Spleen (tissue), 11 donors: ENCODE measurements at regions not wholly inside any gene's neighbourhood (a gene's known extent, or its start where the extent isn't known, plus 50 kb on each side); places are given as distances from the start of the nearest gene placed in this dataset.

Source experiments
- DNase-seq: peaks from one replicate; pipeline ENCODE4 v3.0.0-alpha.2; 2020
- H3K27ac ChIP-seq, 8 donors: fragments of 200-600 bp; sonication (generic) in 7 of 8; 1 replicate in 4 of 8; 2 replicates in 4 of 8; pipeline versions ENCODE4 v1.5.0 to v1.8.0; 2016 to 2021; ENCODE audit warnings: inconsistent platforms in 4 of 8, mild to moderate bottlenecking in 4 of 8, moderate library complexity in 1 of 8
- H3K27me3 ChIP-seq, 7 donors: fragments of 200-600 bp; sonication (generic) in 6 of 7; replicated peaks in 1 of 7; 1 replicate in 4 of 7; 2 replicates in 3 of 7; pipeline versions ENCODE4 v1.5.0 to v1.8.0; 2016 to 2021; ENCODE audit warnings: inconsistent platforms in 3 of 7, mild to moderate bottlenecking in 1 of 7
- H3K36me3 ChIP-seq, 6 donors: fragments of 200-600 bp; sonication (generic) in 5 of 6; 1 replicate in 4 of 6; 2 replicates in 2 of 6; pipeline versions ENCODE4 v1.5.0 to v1.8.0; 2016 to 2021; ENCODE audit warnings: inconsistent platforms in 2 of 6
- H3K4me1 ChIP-seq, 6 donors: fragments of 200-600 bp; sonication (generic) in 5 of 6; 1 replicate in 3 of 6; 2 replicates in 3 of 6; pipeline versions ENCODE4 v1.5.0 to v1.8.0; 2016 to 2021; ENCODE audit warnings: inconsistent platforms in 3 of 6
- H3K4me3 ChIP-seq, 8 donors: fragments of 200-600 bp; sonication (generic) in 7 of 8; 1 replicate in 4 of 8; 2 replicates in 4 of 8; pipeline versions ENCODE4 v1.5.0 to v1.8.0; 2016 to 2021; ENCODE audit warnings: inconsistent platforms in 4 of 8, mild to moderate bottlenecking in 4 of 8, moderate library complexity in 2 of 8
- H3K9me3 ChIP-seq, 8 donors: fragments of 200-600 bp; sonication (generic) in 7 of 8; 1 replicate in 4 of 8; 2 replicates in 4 of 8; pipeline versions ENCODE4 v1.5.0 to v1.8.0; 2016 to 2021; ENCODE audit warnings: inconsistent platforms in 4 of 8
- POLR2A ChIP-seq, 3 donors: fragments of 450-650 bp; IDR thresholded peaks; one replicate each; pipeline ENCODE4 v1.5.1; 2017; ENCODE audit warnings: antibody characterized with exemption in 3 of 3, mild to moderate bottlenecking in 1 of 3
- POLR2AphosphoS5 ChIP-seq, 3 donors: sonication (generic); formaldehyde crosslinking; IDR thresholded peaks; one replicate each; pipeline ENCODE4 v1.5.1; 2017; ENCODE audit warnings: antibody characterized with exemption in 3 of 3
- WGBS, 5 donors: extraction: QIAGEN DNeasy Blood & Tissue Kit in 3 of 5; methylation state at CpG; one replicate each; pipeline versions ENCODE4 v1.1.5 to v1.1.7; 2013 to 2018; 5-methylcytosine and 5-hydroxymethylcytosine counted together
- intact Hi-C: fragments of 100-400 bp; cut with DNase I; formaldehyde crosslinking; loops from one replicate; pipeline ENCODE4 v1.15.0; 2023; ENCODE audit warnings: low total_unique reads
- TF ChIP-seq, protein P1 (sequence below), 11 experiments: fragments of 200-600 bp in 7 of 11; fragments of 450-650 bp in 4 of 11; sonication (generic) in 4 of 11; IDR thresholded peaks in 8 of 11; conservative IDR thresholded peaks in 3 of 11; 1 replicate in 7 of 11; 2 replicates in 4 of 11; pipeline versions ENCODE4 v1.4.0 to v1.8.0; 2016 to 2021; ENCODE audit warnings: antibody characterized with exemption in 11 of 11, inconsistent platforms in 4 of 11, mild to moderate bottlenecking in 1 of 11
- donor health status: healthy with polysubstance abuse.
- donor health status: DM: no; HTN: no; CAD: no; lungs with moderate emphysema.
- donor health status: DM: no; HTN: no; CAD: no.
- donor health status: Bipolar disorder and iron deficiency.
- donor health status: healthy.
- donor health status: DM: no; HTN: no; CAD: no.
- donor health status: DM: yes; HTN: yes; CAD: no.

DNA sequence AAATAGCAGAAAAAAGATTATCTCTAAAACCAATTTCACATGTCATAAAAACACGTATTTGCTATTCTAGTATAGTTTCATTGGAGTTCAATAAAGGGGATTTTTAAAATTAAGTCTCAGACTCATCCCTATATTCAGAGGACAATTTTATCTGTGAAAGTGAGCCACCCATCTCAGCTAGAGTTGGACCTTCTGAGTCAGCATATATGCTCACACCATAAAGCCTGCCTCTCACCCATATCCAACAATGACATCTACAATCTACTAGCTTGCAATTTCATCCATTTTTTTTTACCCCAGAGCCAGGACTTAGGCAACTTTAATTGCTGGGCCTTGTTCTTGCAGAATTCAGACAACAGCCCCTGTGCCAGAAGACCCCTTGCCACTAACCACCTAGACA, 165.3 kb upstream of the DYNLRB2 start:
- no peak for DNase-seq
- peaks cover 0 to 12% (median 0%) of the 10 kb centered on the region in 7 donors for H3K27me3 ChIP-seq
- TF ChIP-seq, protein P1, sequence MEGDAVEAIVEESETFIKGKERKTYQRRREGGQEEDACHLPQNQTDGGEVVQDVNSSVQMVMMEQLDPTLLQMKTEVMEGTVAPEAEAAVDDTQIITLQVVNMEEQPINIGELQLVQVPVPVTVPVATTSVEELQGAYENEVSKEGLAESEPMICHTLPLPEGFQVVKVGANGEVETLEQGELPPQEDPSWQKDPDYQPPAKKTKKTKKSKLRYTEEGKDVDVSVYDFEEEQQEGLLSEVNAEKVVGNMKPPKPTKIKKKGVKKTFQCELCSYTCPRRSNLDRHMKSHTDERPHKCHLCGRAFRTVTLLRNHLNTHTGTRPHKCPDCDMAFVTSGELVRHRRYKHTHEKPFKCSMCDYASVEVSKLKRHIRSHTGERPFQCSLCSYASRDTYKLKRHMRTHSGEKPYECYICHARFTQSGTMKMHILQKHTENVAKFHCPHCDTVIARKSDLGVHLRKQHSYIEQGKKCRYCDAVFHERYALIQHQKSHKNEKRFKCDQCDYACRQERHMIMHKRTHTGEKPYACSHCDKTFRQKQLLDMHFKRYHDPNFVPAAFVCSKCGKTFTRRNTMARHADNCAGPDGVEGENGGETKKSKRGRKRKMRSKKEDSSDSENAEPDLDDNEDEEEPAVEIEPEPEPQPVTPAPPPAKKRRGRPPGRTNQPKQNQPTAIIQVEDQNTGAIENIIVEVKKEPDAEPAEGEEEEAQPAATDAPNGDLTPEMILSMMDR (IDR thresholded peaks at IDR 0.05 in 8 of 11, conservative IDR thresholded peaks at IDR 0.05 in 3 of 11): no peak
- intact Hi-C loops: no loop called here
- 86 to 93% (median 90%) methylated on average over 1 of the region's 1 CpG for WGBS, 5 donors
- H3K27ac ChIP-seq: no peak overlapping the region
- no peaks in the 10 kb centered on the region for H3K36me3 ChIP-seq
- peaks cover 0 to 16% (median 3%) of the 10 kb centered on the region in 8 donors for H3K9me3 ChIP-seq
- no peaks in the 10 kb centered on the region for H3K4me1 ChIP-seq
- H3K4me3 ChIP-seq: no peak overlapping the region

DNA sequence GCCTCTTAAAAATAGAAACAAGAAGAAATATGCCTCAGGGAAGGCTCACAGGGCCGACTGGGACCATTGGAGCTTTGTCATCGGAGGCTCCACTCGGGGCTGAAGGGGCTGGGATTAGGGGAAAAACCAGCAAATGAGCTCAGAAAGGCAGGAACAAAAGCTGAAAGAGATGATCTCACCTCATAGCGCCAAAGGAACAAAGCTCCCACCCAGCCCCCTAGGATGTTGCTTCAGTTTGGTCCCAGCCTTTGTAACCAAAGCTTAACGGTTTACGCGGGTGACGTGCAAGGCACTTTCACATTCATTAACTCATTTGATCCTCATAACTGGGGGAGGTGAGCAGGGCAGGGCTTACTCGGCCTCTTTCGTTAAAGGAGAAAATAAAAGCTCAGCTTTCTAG, 168.5 kb upstream of the DYNLRB2 start:
- no peak overlapping the region for H3K27ac ChIP-seq
- intact Hi-C loops: no loop called here

DNA sequence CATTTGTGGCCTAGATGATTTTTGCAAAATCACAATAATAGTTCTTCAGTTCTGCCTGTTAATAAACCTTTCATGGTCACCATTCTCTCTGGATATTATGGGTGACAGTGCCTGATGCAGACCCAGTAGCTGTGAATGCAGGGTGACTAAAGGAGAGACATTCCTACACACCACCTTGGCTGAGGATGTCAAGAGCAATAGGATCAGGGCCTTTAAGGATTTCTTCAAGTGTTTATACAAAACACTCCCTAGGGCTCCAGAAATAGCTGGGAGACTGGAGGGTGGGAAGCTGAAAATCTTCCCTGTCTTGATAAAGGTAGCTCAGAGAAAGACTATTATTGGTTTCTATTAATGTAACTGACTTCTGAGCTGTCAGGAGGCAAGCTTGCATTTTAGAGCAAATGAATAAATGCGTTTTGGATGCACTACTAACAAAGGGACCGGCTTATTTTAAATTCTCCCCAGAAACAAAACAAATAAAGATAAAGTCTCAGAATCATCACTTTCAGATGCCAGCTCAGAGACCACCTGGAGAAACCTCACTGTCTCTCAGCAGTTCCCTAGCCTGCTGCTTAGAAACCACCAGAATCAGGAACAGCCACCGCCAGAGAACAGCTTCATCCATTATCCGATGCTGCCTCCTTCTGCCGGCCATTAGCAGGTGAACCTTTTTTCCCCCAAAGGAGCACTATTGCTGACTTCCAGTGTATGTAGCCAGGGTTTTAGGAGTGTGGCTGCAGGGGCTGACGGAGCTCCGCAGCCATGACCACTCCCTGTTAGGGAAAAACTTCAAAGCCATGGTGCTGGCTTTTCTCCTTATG, 171.4 kb upstream of the DYNLRB2 start:
- DNase-seq: no peak
- TF ChIP-seq POLR2A (IDR thresholded peaks at IDR 0.05): no peak
- no peak for TF ChIP-seq POLR2AphosphoS5 (IDR thresholded peaks at IDR 0.05)
- TF ChIP-seq, protein P1 (IDR thresholded peaks at IDR 0.05 in 8 of 11, conservative IDR thresholded peaks at IDR 0.05 in 3 of 11): peak in 4 of 11 experiments; percentile 22 to 28 (median 26)
- intact Hi-C loops: no loop called here
- Histone ChIP-seq H3K4me3 (no peak overlapping the region), H3K36me3 (no peaks in the 10 kb centered on the region), H3K9me3 (peaks cover 0 to 16% (median 3%) of the 10 kb centered on the region in 8 donors), H3K4me1 (no peaks in the 10 kb centered on the region), H3K27me3 (peaks cover 0 to 5% (median 0%) of the 10 kb centered on the region in 7 donors), H3K27ac (no peak overlapping the region)
- WGBS, 5 donors: 52 to 72% (median 67%) methylated on average over 7 of the region's 7 CpGs

More for the DNA sequence above, 168.5 kb upstream of the DYNLRB2 start:
- Histone ChIP-seq H3K4me1 (no peaks in the 10 kb centered on the region), H3K9me3 (peaks cover 0 to 16% (median 3%) of the 10 kb centered on the region in 8 donors), H3K4me3 (no peak overlapping the region), H3K27me3 (peaks cover 0 to 6% (median 0%) of the 10 kb centered on the region in 7 donors), H3K36me3 (no peaks in the 10 kb centered on the region)
- TF ChIP-seq, protein P1 (IDR thresholded peaks at IDR 0.05 in 8 of 11, conservative IDR thresholded peaks at IDR 0.05 in 3 of 11): no peak
- TF ChIP-seq POLR2A (IDR thresholded peaks at IDR 0.05) (no peak), POLR2AphosphoS5 (IDR thresholded peaks at IDR 0.05) (no peak)
- DNase-seq: no peak
- WGBS, 5 donors: 87 to 95% (median 88%) methylated on average over 10 of the region's 10 CpGs

DNA sequence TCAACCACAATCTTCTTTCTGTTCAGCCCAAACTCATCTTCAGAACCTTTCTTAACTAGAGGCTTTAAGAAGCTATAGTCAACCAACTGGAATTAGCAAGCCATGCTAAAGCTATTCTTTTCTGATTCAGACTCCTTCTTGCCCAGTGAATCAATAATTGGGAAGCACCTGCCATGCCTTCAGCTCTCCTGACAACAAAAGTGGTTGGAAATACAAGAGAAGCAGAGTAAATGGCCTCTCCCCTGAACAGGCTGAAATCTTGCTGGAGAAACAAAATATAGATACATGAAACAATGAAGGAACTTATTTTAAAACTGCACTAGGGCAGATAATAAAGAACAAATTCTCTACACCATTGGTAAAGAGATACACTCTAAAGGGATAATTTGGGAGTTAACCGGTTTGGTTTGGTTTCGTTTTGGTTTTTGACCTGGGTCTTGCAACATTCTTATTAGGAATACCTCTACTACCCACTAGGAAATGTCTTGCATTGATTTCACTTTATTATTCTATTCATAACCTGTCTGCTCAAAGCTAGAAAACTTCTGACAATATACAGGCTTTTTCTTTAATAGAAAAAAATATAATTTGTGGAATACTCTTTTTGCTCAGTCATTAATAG, 173.6 kb upstream of the DYNLRB2 start:
- H3K9me3 ChIP-seq: no peaks in the 10 kb centered on the region
- TF ChIP-seq POLR2AphosphoS5 (IDR thresholded peaks at IDR 0.05) (no peak), POLR2A (IDR thresholded peaks at IDR 0.05) (no peak)
- TF ChIP-seq, protein P1 (IDR thresholded peaks at IDR 0.05 in 8 of 11, conservative IDR thresholded peaks at IDR 0.05 in 3 of 11): no peak
- peaks cover 0 to 10% (median 0%) of the 10 kb centered on the region in 7 donors for H3K27me3 ChIP-seq
- intact Hi-C loops: no loop called here
- no peak overlapping the region for H3K4me3 ChIP-seq
- 79 to 88% (median 85%) methylated on average over 2 of the region's 2 CpGs for WGBS, 5 donors
- H3K36me3 ChIP-seq: no peaks in the 10 kb centered on the region
- no peaks in the 10 kb centered on the region for H3K4me1 ChIP-seq
- no peak for DNase-seq
- H3K27ac ChIP-seq: no peak overlapping the region
